T-helper 17 cell (primary cell): ENCODE measurements at regions not wholly inside any gene's neighbourhood (a gene's known extent, or its start where the extent isn't known, plus 50 kb on each side); places are given as distances from the start of the nearest gene placed in this dataset.

Source experiments
- ATAC-seq: fragments of 150-1000 bp; cut with Tn5 transposase; 2 replicates; pipeline ENCODE4 v1.10.0; 2021; ENCODE audit warnings: mild to moderate bottlenecking, moderate library complexity
- DNase-seq, 3 donors: peaks; one replicate each; pipeline versions ENCODE4 v3.0.0 to v3.0.0-alpha.2; 2020 to 2021
- H3K9me3 ChIP-seq: one replicate; pipeline ENCODE4 v1.7.0; 2013; ENCODE audit warnings: low read length, mild to moderate bottlenecking; ENCODE audit not compliant: control insufficient read depth, poor library complexity, severe bottlenecking
- H3K27ac Mint-ChIP-seq: one replicate; pipeline ENCODE4 v1.8.0; 2022; ENCODE audit warnings: mild to moderate bottlenecking, moderate library complexity, mixed read lengths
- H3K27me3 Mint-ChIP-seq: one replicate; pipeline ENCODE4 v1.8.0; 2022; ENCODE audit warnings: mixed read lengths
- H3K36me3 Mint-ChIP-seq: one replicate; pipeline ENCODE4 v1.8.0; 2022; ENCODE audit warnings: low read depth, mixed read lengths
- H3K4me1 Mint-ChIP-seq: one replicate; pipeline ENCODE4 v1.8.0; 2022; ENCODE audit warnings: mild to moderate bottlenecking, mixed read lengths
- H3K4me3 Mint-ChIP-seq: one replicate; pipeline ENCODE4 v1.8.0; 2022; ENCODE audit warnings: mild to moderate bottlenecking, moderate library complexity, mixed read lengths

DNA sequence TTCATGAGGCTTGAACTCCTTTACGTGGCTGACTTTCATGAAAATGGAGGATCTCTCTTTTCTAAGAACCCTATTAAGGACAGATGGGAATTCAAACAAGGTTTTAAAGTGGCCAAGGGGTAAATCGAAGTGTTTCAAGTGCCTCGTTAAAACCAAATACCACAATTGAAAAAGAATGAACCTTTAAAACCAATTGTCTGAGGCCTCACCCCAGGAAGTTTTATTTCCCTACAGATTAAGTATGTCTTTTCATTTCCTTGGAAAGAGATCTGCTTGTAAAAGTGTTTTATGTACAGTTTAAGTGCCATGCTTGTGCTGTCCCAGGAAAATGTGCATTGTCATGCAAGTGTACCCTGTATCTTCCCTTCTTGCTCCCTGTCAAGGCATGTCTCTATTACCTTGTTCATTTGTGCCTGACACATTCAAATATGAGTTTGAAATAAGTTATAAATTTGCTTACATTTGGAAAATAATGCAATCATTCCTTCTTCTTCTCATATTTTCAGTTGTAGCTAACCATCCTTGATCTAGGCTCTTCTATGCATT lies 138.7 kb downstream of the ZPLD1 start:
- no peak overlapping the region for H3K4me3 Mint-ChIP-seq
- H3K27ac Mint-ChIP-seq, result no peak overlapping the region
- no peak for DNase-seq
- H3K27me3 Mint-ChIP-seq, result no peaks in the 10 kb centered on the region
- H3K9me3 ChIP-seq, result no peaks in the 10 kb centered on the region
- H3K4me1 Mint-ChIP-seq, result no peaks in the 10 kb centered on the region
- no peak for ATAC-seq
- H3K36me3 Mint-ChIP-seq, result no peaks in the 10 kb centered on the region

DNA sequence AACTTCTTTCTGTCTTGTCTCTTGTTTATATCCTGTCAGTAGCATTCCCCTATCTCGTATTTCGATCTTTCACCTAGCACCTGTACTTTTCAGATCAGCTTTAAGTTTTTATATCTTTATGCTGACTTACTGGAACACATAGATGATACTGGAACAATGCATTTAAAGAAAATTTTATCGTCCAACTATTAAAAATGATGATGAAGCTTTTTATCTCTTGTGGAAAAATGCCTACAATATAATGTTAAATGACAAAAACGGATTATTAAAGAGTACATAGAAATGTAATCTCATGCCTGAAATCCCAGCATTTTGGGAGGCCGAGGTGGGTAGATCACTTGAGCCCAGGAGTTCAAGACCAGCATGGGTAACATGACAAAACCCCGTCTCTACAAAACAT lies 139.5 kb downstream of the ZPLD1 start:
- no peak for DNase-seq
- no peaks in the 10 kb centered on the region for H3K36me3 Mint-ChIP-seq
- H3K9me3 ChIP-seq, result no peaks in the 10 kb centered on the region
- H3K4me1 Mint-ChIP-seq, result no peaks in the 10 kb centered on the region
- no peaks in the 10 kb centered on the region for H3K27me3 Mint-ChIP-seq
- H3K4me3 Mint-ChIP-seq, result no peak overlapping the region
- H3K27ac Mint-ChIP-seq, result no peak overlapping the region
- ATAC-seq, result no peak

DNA sequence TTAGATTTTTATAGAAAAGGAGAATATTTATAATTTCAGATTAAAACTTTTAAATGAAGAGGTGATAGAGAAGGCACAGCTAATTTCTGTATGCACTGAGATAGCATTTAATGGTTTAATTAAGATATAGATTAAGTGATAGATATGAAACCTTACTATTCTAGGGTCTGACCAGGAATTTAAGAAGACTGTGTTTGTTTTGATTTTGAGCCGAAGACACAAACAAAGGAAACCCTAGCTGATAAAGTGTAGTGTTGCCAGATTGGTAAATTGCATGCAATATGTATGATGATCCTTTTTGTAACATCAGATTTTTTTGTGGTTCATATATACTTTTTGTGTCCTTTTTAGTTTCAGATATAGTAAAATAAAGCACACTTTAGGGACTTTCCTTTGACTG lies 141.8 kb downstream of the ZPLD1 start:
- H3K9me3 ChIP-seq, result no peaks in the 10 kb centered on the region
- H3K27me3 Mint-ChIP-seq, result peaks cover 4% of the 10 kb centered on the region
- no peak overlapping the region for H3K27ac Mint-ChIP-seq
- H3K4me1 Mint-ChIP-seq, result no peaks in the 10 kb centered on the region
- no peak for ATAC-seq
- DNase-seq, result no peak
- no peak overlapping the region for H3K4me3 Mint-ChIP-seq
- no peaks in the 10 kb centered on the region for H3K36me3 Mint-ChIP-seq

DNA sequence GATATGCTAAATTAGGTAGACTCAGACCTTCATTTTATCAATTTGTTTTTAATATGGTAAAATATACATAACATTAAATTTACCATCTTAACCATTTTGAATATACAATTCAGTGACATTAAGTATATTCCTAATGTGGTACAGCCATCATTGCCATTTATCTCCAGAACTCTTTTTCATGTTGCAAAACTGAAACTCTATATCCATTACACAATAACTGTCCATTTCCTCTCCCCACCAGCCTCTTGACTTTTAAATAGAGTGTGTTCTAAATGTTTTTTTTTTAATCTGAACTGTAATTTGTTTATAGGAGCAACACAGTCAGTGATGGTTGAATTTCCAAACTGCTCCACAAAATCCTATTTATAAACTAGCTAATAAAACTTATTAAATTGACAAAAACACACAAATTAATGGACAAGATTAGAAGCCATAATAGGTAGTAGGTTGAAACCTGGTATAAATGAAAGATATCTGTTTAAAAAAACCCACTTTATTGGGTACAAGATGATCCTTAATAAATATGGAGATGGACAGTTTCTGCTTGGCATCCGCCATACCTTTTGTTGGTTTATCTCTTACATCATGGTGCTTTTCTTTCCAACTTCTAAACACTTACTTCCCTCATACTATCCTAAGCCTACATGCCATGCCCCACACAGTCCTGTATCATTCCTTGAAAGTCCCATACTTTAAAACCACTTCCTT lies 142.4 kb downstream of the ZPLD1 start:
- ATAC-seq (no peak), DNase-seq (no peak)
- Mint-ChIP-seq H3K4me1 (no peaks in the 10 kb centered on the region), H3K27ac (no peak overlapping the region), H3K27me3 (peaks cover 9% of the 10 kb centered on the region), H3K36me3 (no peaks in the 10 kb centered on the region), H3K4me3 (no peak overlapping the region)
- no peaks in the 10 kb centered on the region for H3K9me3 ChIP-seq

DNA sequence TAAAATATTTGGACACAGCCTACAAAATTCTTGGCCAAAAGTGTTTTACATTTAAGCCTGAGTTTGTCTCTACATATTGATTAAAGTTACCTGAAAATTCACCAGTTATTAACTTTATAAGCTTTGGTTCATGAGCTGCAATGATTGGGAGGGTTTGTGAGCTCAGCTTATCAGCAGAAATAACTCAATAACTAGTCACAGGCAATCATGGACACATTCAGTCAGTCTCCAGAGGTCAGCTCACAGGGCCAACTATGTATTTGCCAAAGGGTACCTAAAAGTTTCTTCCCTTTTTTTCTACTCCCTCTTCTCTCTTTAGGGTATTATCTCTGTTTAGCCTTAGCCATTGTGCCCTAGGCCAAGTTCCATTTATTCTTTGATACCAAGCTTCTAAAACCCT lies 145.9 kb downstream of the ZPLD1 start:
- no peaks in the 10 kb centered on the region for H3K9me3 ChIP-seq
- DNase-seq, result no peak
- Mint-ChIP-seq H3K27me3 (peaks cover 15% of the 10 kb centered on the region), H3K36me3 (no peaks in the 10 kb centered on the region), H3K4me3 (no peak overlapping the region), H3K4me1 (no peaks in the 10 kb centered on the region), H3K27ac (no peak overlapping the region)
- ATAC-seq, result no peak

DNA sequence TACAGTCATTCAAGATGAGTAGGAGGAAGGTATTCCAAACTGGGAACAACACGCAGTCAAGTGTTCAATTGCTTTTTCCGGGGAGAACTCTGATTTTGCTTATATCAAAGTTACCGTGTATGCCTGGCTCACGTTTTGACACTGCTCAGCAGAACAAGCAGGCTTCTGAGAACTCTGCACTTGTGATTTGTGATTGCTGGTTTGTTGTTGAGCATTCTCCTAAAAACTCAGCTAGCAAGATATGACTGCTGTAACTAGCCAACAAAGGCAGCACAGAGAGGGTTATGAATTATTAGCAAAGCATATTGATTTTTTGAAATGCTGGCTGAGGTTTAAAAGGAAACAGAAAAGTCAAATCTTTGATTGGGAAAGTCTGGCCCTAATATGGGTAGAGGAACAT lies 151.7 kb downstream of the ZPLD1 start:
- H3K4me3 Mint-ChIP-seq, result no peak overlapping the region
- DNase-seq (no peak), ATAC-seq (no peak)
- no peaks in the 10 kb centered on the region for H3K36me3 Mint-ChIP-seq
- peaks cover 18% of the 10 kb centered on the region for H3K27me3 Mint-ChIP-seq
- no peaks in the 10 kb centered on the region for H3K9me3 ChIP-seq
- H3K4me1 Mint-ChIP-seq, result no peaks in the 10 kb centered on the region
- no peak overlapping the region for H3K27ac Mint-ChIP-seq

DNA sequence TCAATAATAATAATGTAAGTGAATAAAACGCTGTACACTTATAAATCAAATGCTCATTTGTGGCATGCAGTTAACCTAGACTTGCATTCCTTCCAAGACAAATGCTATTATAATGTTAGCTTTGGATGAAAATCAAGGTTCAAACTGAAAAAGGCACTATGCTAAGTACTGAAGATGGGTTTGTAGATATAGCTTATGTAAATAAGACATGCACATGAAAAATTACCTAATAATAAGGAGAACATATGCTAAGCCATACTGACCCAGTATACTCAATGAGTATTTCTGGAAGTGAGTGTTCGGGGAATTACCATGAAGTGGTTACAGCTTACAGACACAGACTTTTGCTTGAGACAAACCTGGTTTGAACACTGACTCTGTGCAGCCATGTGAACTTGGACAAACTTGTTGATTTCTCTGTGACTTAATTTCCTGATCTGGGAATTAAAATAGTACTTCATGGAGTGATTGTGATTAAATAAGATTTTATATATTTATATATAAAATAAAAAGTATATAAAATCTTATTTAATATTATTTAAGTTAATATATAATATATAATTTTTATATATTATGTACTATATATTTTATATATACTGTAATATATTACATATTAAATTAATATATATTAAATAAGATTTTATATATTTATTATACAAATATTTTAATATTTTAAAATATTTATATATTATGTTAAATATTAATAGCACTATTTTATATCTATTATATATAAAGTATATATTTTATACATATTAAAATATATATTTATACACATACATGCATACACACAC lies 159.2 kb downstream of the ZPLD1 start:
- Mint-ChIP-seq H3K36me3 (no peaks in the 10 kb centered on the region), H3K27ac (no peak overlapping the region), H3K27me3 (no peaks in the 10 kb centered on the region), H3K4me1 (no peaks in the 10 kb centered on the region), H3K4me3 (no peak overlapping the region)
- no peaks in the 10 kb centered on the region for H3K9me3 ChIP-seq
- DNase-seq (no peak), ATAC-seq (no peak)

DNA sequence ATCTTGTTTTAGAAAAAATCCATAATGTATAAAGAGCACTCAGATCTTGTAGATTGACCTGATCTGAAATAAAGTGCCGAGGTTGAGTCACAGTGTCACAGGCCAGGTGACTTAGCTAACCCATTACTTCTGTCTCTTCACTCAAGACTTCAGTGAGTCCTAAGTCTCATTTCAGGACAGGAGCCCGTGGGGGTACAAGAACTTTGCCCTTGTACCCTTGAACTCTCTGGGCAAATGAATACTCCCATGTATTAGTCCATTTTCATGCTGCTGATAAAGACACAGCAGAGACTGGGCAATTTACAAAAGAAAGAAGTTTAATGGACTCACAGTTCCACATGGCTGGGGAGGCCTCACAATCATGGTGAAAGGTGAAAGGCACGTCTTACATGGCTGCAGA lies 160.2 kb downstream of the ZPLD1 start:
- no peaks in the 10 kb centered on the region for H3K9me3 ChIP-seq
- DNase-seq (no peak), ATAC-seq (no peak)
- no peaks in the 10 kb centered on the region for H3K36me3 Mint-ChIP-seq
- no peaks in the 10 kb centered on the region for H3K4me1 Mint-ChIP-seq
- H3K27me3 Mint-ChIP-seq, result no peaks in the 10 kb centered on the region
- no peak overlapping the region for H3K4me3 Mint-ChIP-seq
- no peak overlapping the region for H3K27ac Mint-ChIP-seq

DNA sequence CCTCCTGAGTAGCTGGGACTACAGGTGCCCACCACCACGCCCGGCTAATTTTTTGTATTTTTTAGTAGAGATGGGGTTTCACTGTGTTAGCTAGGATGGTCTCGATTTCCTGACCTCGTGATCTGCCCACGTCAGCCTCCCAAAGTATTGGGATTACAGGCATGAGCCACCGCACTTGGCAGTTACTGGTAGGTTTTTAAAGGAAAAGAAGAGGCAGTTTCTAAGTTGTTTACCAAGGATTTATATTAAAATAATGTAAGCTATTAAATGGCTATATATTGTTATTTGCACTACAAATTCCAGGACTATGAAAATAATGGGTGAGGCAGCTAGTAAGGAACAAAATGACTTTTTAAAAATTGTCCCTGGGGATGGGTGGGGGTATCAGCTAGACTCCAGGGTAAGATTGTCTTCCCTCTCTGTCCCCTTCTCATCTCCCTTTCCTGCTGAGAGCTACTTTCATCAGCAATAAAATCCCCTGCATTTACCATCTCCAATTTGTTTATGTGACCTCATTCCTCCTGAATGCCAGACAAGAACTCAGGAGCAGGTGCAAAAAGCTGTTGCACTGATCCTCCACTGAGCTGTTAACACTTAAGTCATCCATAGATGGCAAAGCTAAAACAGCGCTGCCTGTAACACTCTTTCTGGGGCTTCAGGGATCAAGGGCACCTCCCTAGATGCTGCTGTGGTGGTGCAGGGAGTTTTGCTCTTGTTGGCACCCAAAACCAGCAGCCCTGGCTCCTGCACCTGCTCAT lies 165.2 kb downstream of the ZPLD1 start:
- H3K9me3 ChIP-seq, result no peaks in the 10 kb centered on the region
- Mint-ChIP-seq H3K4me3 (no peak overlapping the region), H3K4me1 (no peaks in the 10 kb centered on the region), H3K36me3 (no peaks in the 10 kb centered on the region), H3K27me3 (peaks cover 20% of the 10 kb centered on the region), H3K27ac (no peak overlapping the region)
- no peak for ATAC-seq
- DNase-seq, result no peak

DNA sequence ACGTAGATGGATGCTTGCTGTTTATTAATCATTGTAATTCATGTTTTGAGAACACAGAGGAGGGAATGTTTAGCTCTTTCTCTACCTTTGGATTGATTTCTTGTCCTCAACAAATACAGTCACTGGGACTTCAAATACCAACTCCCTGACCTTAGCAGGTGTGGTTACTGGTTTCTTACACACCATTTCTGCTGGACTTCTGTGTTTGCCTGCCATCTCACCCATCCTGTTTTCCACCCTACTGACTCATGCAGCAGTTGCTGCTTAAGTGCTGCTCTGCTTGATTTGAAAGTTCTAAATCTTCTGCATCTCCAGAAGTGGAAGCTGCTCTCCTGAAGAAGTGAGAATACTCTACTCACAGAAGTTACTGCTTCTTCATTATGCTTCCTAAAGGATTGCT lies 170.3 kb downstream of the ZPLD1 start:
- Mint-ChIP-seq H3K36me3 (no peaks in the 10 kb centered on the region), H3K4me1 (no peaks in the 10 kb centered on the region), H3K4me3 (no peak overlapping the region), H3K27ac (no peak overlapping the region), H3K27me3 (peaks cover 51% of the 10 kb centered on the region)
- DNase-seq (no peak), ATAC-seq (no peak)
- H3K9me3 ChIP-seq, result no peaks in the 10 kb centered on the region

DNA sequence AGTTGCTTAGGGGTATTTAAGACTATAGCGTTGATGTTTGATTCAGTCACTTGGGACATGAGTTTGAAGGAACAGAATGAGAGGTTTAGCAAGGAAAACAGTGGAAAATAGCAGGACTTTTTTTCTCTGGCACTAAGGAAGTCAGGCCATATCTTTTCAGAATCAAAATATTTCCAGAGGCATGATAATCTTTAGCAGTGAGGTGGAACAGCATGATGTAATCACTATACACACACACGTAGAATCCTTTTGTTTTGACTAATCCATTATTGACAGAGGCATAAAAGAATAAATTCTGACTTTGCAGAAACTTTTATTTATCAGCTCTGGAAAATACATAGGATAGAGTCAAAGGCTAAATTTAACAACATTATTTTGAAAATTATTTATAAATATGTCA lies 174.1 kb downstream of the ZPLD1 start:
- Mint-ChIP-seq H3K4me1 (no peaks in the 10 kb centered on the region), H3K36me3 (no peaks in the 10 kb centered on the region), H3K27ac (no peak overlapping the region), H3K27me3 (peaks cover 36% of the 10 kb centered on the region), H3K4me3 (no peak overlapping the region)
- no peaks in the 10 kb centered on the region for H3K9me3 ChIP-seq
- DNase-seq (no peak), ATAC-seq (no peak)

DNA sequence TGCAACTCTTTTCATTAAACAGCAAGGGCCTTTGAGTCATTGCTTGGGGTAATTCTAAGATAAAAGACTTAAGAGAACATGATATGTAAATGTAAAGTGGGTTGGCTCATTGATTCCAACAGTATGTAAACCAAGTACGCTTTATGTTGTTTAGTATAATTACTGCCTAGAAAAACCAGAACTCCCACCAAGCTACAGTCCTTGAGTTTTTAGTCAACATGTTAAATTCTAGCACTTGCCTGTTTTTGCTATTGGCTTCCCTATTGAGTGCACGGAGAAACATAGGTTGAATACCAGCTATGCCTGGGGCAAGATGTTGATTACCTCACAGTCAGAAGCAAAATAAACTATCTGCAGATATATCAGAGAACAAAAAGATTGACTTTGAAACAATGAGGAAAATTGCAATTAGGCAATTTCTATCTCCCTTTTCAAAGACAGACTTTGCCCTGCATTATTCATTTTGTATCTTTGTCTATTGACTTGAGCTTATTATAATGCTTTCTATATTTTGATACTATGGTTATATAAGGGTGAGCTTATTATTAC lies 179.3 kb downstream of the ZPLD1 start:
- H3K27ac Mint-ChIP-seq, result no peak overlapping the region
- H3K27me3 Mint-ChIP-seq, result peaks cover 9% of the 10 kb centered on the region
- H3K36me3 Mint-ChIP-seq, result no peaks in the 10 kb centered on the region
- no peak for ATAC-seq
- H3K9me3 ChIP-seq, result no peaks in the 10 kb centered on the region
- DNase-seq, result no peak
- no peak overlapping the region for H3K4me3 Mint-ChIP-seq
- no peaks in the 10 kb centered on the region for H3K4me1 Mint-ChIP-seq

DNA sequence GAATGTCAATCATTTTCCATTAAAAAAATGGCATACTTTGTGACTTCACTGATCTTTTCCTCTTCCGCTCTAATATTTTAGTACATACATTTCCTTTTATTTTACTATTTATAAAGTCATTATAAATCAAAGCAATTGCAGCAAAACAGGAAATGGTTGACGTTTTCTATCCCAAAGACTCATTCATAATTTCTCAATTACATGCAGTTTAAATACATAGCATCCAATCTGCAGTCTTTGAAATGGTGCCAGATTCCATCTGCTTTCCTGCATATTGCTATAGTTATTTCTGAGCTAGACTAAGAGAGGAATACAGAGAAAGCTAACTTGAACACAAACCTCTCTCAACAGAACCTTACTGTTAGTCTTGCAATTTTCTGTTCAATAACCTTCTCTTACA lies 179.8 kb downstream of the ZPLD1 start:
- H3K4me1 Mint-ChIP-seq, result no peaks in the 10 kb centered on the region
- H3K27ac Mint-ChIP-seq, result no peak overlapping the region
- no peaks in the 10 kb centered on the region for H3K36me3 Mint-ChIP-seq
- no peak for ATAC-seq
- no peak overlapping the region for H3K4me3 Mint-ChIP-seq
- H3K27me3 Mint-ChIP-seq, result peaks cover 9% of the 10 kb centered on the region
- DNase-seq, result no peak
- no peaks in the 10 kb centered on the region for H3K9me3 ChIP-seq
